Spleen (tissue), 11 donors: ENCODE measurements at regions not wholly inside any gene's neighbourhood (a gene's known extent, or its start where the extent isn't known, plus 50 kb on each side); places are given as distances from the start of the nearest gene placed in this dataset.

Experiments
- DNase-seq: peaks from one replicate; pipeline ENCODE4 v3.0.0-alpha.2; 2020
- H3K27ac ChIP-seq, 8 donors: fragments of 200-600 bp; sonication (generic) in 7 of 8; 1 replicate in 4 of 8; 2 replicates in 4 of 8; pipeline versions ENCODE4 v1.5.0 to v1.8.0; 2016 to 2021; ENCODE audit warnings: inconsistent platforms in 4 of 8, mild to moderate bottlenecking in 4 of 8, moderate library complexity in 1 of 8
- H3K27me3 ChIP-seq, 7 donors: fragments of 200-600 bp; sonication (generic) in 6 of 7; replicated peaks in 1 of 7; 1 replicate in 4 of 7; 2 replicates in 3 of 7; pipeline versions ENCODE4 v1.5.0 to v1.8.0; 2016 to 2021; ENCODE audit warnings: inconsistent platforms in 3 of 7, mild to moderate bottlenecking in 1 of 7
- H3K36me3 ChIP-seq, 6 donors: fragments of 200-600 bp; sonication (generic) in 5 of 6; 1 replicate in 4 of 6; 2 replicates in 2 of 6; pipeline versions ENCODE4 v1.5.0 to v1.8.0; 2016 to 2021; ENCODE audit warnings: inconsistent platforms in 2 of 6
- H3K4me1 ChIP-seq, 6 donors: fragments of 200-600 bp; sonication (generic) in 5 of 6; 1 replicate in 3 of 6; 2 replicates in 3 of 6; pipeline versions ENCODE4 v1.5.0 to v1.8.0; 2016 to 2021; ENCODE audit warnings: inconsistent platforms in 3 of 6
- H3K4me3 ChIP-seq, 8 donors: fragments of 200-600 bp; sonication (generic) in 7 of 8; 1 replicate in 4 of 8; 2 replicates in 4 of 8; pipeline versions ENCODE4 v1.5.0 to v1.8.0; 2016 to 2021; ENCODE audit warnings: inconsistent platforms in 4 of 8, mild to moderate bottlenecking in 4 of 8, moderate library complexity in 2 of 8
- H3K9me3 ChIP-seq, 8 donors: fragments of 200-600 bp; sonication (generic) in 7 of 8; 1 replicate in 4 of 8; 2 replicates in 4 of 8; pipeline versions ENCODE4 v1.5.0 to v1.8.0; 2016 to 2021; ENCODE audit warnings: inconsistent platforms in 4 of 8
- POLR2A ChIP-seq, 3 donors: fragments of 450-650 bp; IDR thresholded peaks; one replicate each; pipeline ENCODE4 v1.5.1; 2017; ENCODE audit warnings: antibody characterized with exemption in 3 of 3, mild to moderate bottlenecking in 1 of 3
- POLR2AphosphoS5 ChIP-seq, 3 donors: sonication (generic); formaldehyde crosslinking; IDR thresholded peaks; one replicate each; pipeline ENCODE4 v1.5.1; 2017; ENCODE audit warnings: antibody characterized with exemption in 3 of 3
- WGBS, 5 donors: extraction: QIAGEN DNeasy Blood & Tissue Kit in 3 of 5; methylation state at CpG; one replicate each; pipeline versions ENCODE4 v1.1.5 to v1.1.7; 2013 to 2018; 5-methylcytosine and 5-hydroxymethylcytosine counted together
- intact Hi-C: fragments of 100-400 bp; cut with DNase I; formaldehyde crosslinking; loops from one replicate; pipeline ENCODE4 v1.15.0; 2023; ENCODE audit warnings: low total_unique reads
- TF ChIP-seq, protein P1 (sequence below), 11 experiments: fragments of 200-600 bp in 7 of 11; fragments of 450-650 bp in 4 of 11; sonication (generic) in 4 of 11; IDR thresholded peaks in 8 of 11; conservative IDR thresholded peaks in 3 of 11; 1 replicate in 7 of 11; 2 replicates in 4 of 11; pipeline versions ENCODE4 v1.4.0 to v1.8.0; 2016 to 2021; ENCODE audit warnings: antibody characterized with exemption in 11 of 11, inconsistent platforms in 4 of 11, mild to moderate bottlenecking in 1 of 11
- donor health status: healthy with polysubstance abuse.
- donor health status: DM: no; HTN: no; CAD: no; lungs with moderate emphysema.
- donor health status: DM: no; HTN: no; CAD: no.
- donor health status: Bipolar disorder and iron deficiency.
- donor health status: healthy.
- donor health status: DM: no; HTN: no; CAD: no.
- donor health status: DM: yes; HTN: yes; CAD: no.

DNA sequence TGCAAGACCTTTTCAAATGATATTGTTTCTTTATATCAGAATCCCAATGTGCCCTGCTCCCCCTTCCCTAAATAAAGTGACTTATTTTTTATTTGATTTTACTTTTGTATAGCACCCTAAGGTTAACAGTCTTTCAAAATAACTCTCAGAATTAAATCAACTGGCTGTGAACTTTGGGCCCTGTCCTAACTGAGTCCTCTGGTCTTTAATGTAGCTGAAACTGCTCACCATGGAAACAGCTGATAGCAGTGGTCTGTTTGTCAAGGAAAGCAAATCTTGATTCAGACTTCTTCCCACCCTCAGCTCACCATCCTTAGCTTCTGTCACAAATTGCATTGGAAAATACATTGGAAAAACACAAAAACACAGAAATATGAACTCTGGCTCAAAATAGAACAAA is 105.2 kb upstream of the PRPS1L1 start:
- Histone ChIP-seq H3K27ac (no peak overlapping the region), H3K9me3 (no peaks in the 10 kb centered on the region), H3K4me1 (peaks cover 0 to 7% (median 0%) of the 10 kb centered on the region in 6 donors), H3K27me3 (no peaks in the 10 kb centered on the region), H3K4me3 (no peak overlapping the region), H3K36me3 (no peaks in the 10 kb centered on the region)
- intact Hi-C loops, result no loop called here
- TF ChIP-seq POLR2AphosphoS5 (IDR thresholded peaks at IDR 0.05) (no peak), POLR2A (IDR thresholded peaks at IDR 0.05) (no peak)
- no peak for DNase-seq

DNA sequence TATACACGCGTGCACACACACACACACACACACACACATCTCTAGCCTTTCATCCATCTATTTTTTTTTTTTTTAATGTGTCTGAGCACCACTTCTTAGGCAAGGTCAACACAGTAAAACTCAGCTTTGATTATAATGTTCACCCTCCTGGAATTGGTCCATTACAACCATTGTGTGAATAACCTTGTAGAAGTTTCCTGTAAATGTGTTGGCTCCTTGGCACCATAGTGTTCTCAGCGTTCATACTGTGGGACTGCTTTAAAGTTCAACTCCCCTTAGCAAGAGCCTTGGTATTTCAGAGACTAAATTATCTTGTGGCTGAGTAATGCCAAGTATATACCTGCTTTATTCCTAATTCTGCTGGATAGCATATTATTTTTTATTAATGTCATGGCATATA is 106.3 kb upstream of the PRPS1L1 start:
- Histone ChIP-seq H3K27ac (peak overlapping the region in 4 of 8 donors; percentile 2 to 24 (median 17)), H3K4me3 (no peak overlapping the region), H3K4me1 (peaks cover 0 to 7% (median 0%) of the 10 kb centered on the region in 6 donors), H3K27me3 (no peaks in the 10 kb centered on the region), H3K9me3 (no peaks in the 10 kb centered on the region), H3K36me3 (no peaks in the 10 kb centered on the region)
- TF ChIP-seq, protein P1, sequence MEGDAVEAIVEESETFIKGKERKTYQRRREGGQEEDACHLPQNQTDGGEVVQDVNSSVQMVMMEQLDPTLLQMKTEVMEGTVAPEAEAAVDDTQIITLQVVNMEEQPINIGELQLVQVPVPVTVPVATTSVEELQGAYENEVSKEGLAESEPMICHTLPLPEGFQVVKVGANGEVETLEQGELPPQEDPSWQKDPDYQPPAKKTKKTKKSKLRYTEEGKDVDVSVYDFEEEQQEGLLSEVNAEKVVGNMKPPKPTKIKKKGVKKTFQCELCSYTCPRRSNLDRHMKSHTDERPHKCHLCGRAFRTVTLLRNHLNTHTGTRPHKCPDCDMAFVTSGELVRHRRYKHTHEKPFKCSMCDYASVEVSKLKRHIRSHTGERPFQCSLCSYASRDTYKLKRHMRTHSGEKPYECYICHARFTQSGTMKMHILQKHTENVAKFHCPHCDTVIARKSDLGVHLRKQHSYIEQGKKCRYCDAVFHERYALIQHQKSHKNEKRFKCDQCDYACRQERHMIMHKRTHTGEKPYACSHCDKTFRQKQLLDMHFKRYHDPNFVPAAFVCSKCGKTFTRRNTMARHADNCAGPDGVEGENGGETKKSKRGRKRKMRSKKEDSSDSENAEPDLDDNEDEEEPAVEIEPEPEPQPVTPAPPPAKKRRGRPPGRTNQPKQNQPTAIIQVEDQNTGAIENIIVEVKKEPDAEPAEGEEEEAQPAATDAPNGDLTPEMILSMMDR (IDR thresholded peaks at IDR 0.05 in 8 of 11, conservative IDR thresholded peaks at IDR 0.05 in 3 of 11), result no peak
- TF ChIP-seq POLR2A (IDR thresholded peaks at IDR 0.05) (no peak), POLR2AphosphoS5 (IDR thresholded peaks at IDR 0.05) (no peak)
- no peak for DNase-seq
- intact Hi-C loops, result no loop called here
- WGBS, 5 donors, result 70 to 83% (median 73%) methylated on average over 3 of the region's 3 CpGs

DNA sequence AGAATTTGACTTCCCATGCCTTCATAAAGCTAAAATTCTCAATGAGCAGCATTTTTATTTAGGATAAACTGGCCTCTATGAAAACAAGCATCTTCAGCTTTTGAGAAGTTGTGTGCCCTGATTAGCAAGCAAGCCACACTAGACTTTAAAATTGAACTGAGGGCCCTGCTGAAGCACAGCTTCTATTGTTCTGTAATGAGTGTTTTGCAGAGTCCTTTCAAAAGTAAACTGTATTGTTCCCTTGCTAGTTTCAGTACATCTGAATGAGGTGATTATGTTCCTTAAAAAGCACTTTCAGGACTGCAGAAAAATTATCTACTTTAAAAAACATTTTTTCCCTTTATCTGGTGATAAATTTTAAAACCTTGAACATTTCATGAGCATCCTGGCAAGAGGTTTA is 113.3 kb upstream of the PRPS1L1 start:
- Histone ChIP-seq H3K27me3 (no peaks in the 10 kb centered on the region), H3K4me3 (no peak overlapping the region), H3K9me3 (no peaks in the 10 kb centered on the region), H3K36me3 (no peaks in the 10 kb centered on the region), H3K27ac (no peak overlapping the region), H3K4me1 (peaks cover 0 to 10% (median 0%) of the 10 kb centered on the region in 6 donors)
- no peak for TF ChIP-seq POLR2AphosphoS5 (IDR thresholded peaks at IDR 0.05)
- TF ChIP-seq, protein P1 (IDR thresholded peaks at IDR 0.05 in 8 of 11, conservative IDR thresholded peaks at IDR 0.05 in 3 of 11), result no peak
- TF ChIP-seq POLR2A (IDR thresholded peaks at IDR 0.05), result no peak
- no peak for DNase-seq
- intact Hi-C loops, result no loop called here

DNA sequence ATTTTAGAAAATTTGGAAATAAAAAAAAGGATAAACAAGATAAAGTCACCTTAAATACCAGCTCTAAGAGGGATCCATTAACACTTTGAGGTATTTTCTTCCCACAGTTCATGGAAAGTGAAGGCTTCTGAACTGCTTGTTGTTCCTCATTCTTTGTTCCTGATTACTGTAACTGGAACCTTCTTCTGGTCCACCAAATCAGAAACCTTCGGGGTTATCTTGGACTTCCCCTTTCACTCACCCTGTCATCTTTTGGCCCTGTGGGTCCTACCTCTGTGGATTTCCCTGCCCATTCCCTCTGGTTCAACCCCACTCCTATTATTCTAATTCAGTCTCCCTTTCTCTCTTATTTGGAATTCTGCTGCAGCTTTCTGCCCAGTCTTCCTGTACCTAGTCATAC is 116.5 kb upstream of the PRPS1L1 start:
- 17 to 41% (median 30%) methylated on average over 1 of the region's 1 CpG for WGBS, 5 donors
- Histone ChIP-seq H3K27me3 (no peaks in the 10 kb centered on the region), H3K27ac (peak overlapping the region in 1 of 8 donors; percentile 14), H3K4me3 (no peak overlapping the region), H3K36me3 (no peaks in the 10 kb centered on the region), H3K9me3 (no peaks in the 10 kb centered on the region), H3K4me1 (peaks cover 0 to 10% (median 0%) of the 10 kb centered on the region in 6 donors)
- TF ChIP-seq POLR2AphosphoS5 (IDR thresholded peaks at IDR 0.05), result no peak
- TF ChIP-seq, protein P1 (IDR thresholded peaks at IDR 0.05 in 8 of 11, conservative IDR thresholded peaks at IDR 0.05 in 3 of 11), result no peak
- no peak for DNase-seq
- intact Hi-C loops, result no loop called here

DNA sequence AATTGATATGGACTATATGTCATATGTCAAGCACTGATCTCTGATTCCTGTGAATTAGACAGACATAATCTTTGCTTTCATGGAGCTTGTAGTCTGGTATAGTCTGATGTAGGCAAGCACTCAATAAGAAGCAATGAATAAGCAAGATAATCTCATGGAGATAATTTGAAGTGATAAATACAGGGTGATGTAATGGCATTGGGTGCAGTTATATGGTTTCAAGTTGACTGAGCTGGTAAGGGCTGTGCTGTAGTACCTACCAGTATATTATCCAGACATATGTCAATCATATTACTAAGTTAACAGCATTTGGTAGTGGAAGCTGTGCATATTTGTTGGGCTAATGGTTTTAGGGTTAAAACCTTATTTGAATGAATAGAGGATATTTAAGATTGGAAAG is 117.5 kb upstream of the PRPS1L1 start:
- Histone ChIP-seq H3K36me3 (no peaks in the 10 kb centered on the region), H3K9me3 (no peaks in the 10 kb centered on the region), H3K4me3 (no peak overlapping the region), H3K27ac (no peak overlapping the region), H3K27me3 (no peaks in the 10 kb centered on the region), H3K4me1 (peaks cover 0 to 10% (median 0%) of the 10 kb centered on the region in 6 donors)
- intact Hi-C loops, result no loop called here
- DNase-seq, result no peak
- no peak for TF ChIP-seq POLR2A (IDR thresholded peaks at IDR 0.05)
- no peak for TF ChIP-seq POLR2AphosphoS5 (IDR thresholded peaks at IDR 0.05)
- TF ChIP-seq, protein P1 (IDR thresholded peaks at IDR 0.05 in 8 of 11, conservative IDR thresholded peaks at IDR 0.05 in 3 of 11), result no peak
